Putamen (tissue), 1 donor: ENCODE measurements at regions not wholly inside any gene's neighbourhood (a gene's known extent, or its start where the extent isn't known, plus 50 kb on each side); places are given as distances from the start of the nearest gene placed in this dataset.
"Not testable (repeated sequence)": the region's sequence is repeated elsewhere in the genome, so short reads cannot be mapped to it uniquely, and the experiment has no call there.

Experiments used
- DNase-seq: peaks from one replicate; pipeline ENCODE4 v3.0.0-alpha.2; 2016; ENCODE audit warnings: low spot score

DNA sequence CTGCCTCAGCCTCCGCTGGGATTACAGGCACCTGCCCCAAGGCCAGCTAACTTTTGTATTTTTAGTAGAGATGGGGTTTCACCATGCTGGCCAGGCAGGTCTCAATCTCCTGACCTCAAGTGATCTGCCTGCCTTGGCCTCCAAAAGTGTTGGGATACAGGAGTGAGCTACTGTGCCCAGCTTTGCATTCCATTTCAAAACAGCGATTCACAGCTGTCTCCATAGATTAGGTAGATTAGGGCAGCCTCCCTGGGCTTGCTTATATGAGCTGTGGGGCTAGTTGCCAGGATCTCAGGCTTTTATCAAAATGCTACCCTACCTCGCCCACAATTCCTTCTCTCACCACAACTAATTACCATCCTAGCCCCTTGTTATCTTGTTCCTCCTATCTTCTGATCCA lies 176.4 kb upstream of the ZKSCAN2 start:
- DNase-seq, result no peak

DNA sequence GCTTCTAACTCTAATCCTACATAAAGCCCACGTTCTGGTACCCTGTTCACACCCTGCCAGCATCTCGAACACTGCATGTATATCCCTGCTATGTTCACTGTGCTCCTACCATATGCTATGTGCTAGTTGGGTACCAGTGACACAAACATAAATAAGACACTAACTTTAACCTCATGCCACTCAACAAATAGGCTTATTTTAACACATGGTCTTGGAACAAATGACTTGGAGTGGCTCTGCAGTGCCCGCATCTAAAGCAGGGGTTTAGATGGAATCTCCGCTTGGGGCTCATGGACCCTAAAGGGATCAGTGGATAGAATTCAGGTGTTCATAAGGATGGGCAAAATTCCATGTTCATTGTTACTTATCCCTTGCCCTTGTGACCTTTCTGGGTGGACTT lies 175.7 kb upstream of the ZKSCAN2 start:
- DNase-seq, result no peak

DNA sequence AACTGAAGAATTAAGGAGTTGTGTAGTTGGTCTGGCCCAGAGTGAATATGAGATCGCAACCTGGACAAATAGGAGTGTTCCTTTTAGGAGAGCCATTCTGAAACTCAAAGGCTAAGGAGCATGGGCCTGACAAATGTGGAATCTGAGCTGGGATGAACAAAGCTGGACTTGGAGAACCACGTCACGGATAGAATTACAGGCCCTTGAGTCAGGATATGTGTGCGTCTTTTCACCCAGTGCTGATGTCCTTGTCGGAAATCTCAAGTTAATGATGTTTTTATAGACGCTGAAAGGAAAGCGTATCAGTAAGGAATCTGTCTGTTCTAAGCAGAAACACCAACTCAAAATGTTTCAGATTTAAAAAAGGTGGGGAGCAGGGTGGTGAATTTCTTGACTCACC lies 173.8 kb upstream of the ZKSCAN2 start:
- no peak for DNase-seq

DNA sequence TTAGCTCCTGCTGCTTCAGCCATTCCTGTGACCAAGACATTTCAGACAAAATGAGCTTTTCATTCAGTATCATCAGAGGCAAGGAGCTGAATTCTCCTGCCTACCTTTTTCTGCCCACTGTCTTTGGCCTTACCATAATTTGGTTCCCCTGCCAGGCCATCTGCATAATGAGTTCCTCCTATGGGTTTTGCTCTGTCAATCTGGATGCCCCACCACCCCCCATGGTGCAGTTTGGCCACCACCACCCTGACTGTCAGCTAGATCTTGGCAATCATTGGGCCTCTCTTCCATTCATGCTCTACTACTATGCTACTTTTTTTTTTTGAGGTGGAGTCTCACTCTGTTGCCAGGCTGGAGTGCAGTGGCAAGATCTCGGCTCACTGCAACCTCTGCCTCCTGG lies 169.2 kb upstream of the ZKSCAN2 start:
- DNase-seq, result no peak

DNA sequence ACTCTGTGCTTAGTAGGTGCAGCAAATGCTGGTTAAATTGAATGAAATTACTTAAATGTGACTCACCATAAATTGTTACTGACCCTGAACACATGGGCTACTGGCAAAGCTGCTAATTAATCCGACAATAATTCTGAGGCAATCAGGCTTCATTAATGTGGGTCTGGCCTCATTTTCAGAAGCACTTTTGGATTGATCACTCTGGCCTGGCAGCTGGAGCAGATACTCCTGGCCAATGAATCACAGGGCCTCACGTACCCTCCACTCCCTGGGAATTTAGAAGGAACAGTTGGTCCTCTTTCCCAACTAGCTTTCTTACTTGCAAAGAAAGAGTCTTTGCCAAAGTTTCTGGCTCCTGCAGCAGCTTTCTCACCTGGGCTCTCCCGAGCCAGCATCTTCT lies 162.0 kb upstream of the ZKSCAN2 start:
- no peak for DNase-seq

DNA sequence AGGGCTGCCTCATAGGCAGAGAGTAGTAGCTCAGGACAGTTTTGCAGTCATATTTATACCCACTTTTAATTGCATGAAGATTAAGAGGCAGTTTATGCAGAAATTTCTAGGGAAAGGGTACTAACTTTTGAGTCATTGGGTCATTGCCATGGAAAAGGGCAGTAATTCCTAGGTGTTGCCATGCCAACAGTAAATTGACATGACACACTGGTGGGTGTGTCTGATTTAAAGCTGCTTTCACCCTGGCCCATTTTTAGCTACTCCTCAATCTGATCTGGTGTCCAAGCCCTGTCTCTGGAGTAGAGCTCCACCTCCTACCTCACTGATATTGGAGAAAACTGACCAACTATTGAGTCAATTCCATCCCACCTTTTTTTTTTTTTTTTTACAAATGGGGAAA lies 161.5 kb upstream of the ZKSCAN2 start:
- DNase-seq, result no peak

DNA sequence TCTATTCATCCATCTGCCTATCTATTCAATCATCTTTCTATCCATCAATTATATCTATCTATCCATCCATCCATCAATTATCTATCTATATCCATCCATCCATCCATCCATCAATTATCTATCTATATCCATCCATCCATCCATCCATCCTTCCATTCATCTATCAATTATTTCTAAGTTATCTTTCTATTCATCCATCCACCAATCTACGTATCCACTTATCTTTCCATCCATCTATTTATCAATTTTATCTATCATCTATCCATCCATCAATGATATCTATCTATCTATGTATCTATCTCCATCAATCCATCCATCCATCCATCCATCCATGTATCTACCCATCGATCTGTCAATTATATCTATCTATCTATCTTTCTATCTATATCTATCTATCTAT lies 158.4 kb upstream of the ZKSCAN2 start:
- DNase-seq, result no peak

DNA sequence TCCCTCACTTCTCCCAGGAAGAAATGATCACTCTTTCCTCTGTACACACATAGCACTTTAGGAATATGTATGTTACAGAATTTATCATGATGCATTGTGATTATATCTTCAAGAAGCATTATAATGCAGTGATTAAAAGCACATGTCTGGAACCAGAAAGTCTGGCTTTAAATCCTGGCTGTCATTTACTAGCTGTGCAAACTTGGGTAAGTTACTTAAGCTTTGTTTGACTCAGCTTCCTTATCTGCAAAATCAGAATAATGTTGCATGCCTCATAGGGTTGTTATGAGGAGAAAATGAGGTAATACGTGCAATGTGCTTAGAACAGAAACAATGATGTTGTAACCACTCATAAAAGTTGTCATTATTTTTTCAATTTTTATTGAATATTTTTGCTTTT lies 156.3 kb upstream of the ZKSCAN2 start:
- no peak for DNase-seq

DNA sequence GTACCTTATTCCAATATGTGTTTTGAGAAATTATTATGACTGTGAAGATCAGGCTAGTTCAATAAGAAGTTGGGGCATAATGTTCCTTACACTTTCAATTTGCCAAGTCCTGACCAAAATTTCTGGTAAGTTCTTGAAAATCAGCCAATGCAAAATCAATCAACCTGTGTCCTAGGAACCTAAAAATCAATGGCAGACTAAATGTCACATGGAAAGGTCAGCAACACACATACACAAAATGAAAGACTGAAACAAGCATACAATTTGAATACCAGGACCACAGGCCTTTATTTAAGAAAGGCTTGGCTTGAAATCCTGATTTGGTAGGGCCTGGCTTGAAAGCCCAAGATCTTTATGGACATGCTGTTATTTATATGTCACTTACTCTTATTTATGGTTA lies 155.5 kb upstream of the ZKSCAN2 start:
- no peak for DNase-seq

DNA sequence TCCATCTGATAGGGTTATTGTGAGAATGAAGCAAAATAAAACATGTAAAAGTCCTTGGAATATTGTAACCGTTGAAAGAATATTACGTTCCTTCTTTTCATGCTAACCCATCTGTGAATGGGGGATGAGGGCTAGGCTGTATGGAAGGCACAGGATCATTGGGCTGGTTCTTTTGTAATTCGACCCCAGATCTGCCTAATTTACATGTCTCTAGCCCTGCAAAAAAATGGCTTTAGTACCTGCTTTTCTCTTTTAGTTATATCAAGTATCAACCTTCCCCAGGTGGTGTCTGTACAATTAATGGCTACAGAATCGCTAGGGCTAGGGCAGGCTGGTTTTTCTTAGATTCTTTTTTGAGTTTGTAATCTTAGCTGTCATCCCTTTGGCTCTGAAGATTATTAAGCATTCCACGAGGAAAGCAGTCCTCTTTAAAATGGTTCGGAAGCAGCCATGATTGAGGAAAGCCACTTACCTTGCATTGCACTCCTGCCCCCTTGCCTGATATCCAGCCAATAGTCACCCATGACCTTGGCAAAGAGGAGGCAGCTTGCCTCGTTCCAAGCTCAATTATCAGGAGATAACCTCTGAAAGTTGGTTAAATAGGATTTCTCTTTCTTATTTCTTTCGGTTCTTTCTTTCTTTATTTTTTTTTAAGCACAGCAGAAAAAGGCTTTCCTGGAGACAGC lies 153.9 kb upstream of the ZKSCAN2 start:
- no peak for DNase-seq

DNA sequence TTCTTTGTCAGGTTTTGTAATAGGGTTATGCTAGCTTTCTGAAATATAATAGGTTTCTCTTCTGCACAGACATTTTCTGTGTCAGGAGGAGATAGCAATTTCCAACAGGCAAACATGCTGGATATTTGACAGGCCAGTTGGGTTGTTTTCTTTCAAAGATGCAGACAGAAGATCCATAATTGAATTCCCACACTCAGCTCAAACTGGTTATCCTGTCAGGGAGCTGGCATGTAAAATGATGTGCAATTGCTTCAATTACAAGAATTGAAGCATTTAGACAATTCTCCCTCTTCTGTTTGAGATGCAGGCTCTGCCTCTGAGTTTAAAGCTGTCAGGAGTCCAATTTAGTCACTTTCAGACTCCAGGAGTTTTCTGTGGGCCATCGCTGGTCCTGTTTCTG lies 146.2 kb upstream of the ZKSCAN2 start:
- DNase-seq, result no peak

DNA sequence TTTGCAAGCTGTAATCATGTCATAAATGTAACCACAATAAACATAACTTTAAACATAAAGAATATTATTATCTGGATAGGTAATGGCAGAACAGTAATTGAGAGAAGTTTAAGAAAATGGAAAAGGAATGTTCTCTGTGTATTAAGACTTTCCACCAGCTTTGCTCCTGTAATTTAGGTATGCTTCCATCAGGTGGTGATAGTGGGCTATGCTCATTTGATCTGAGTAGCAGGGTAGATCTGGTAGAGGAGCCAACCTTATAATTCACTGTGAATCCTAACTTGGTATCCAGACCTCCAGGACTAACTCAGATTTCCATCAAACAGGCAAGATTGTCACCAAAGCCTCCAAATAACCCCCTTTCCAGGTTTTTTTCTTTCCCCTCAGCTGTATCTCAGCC lies 137.9 kb upstream of the ZKSCAN2 start:
- no peak for DNase-seq

DNA sequence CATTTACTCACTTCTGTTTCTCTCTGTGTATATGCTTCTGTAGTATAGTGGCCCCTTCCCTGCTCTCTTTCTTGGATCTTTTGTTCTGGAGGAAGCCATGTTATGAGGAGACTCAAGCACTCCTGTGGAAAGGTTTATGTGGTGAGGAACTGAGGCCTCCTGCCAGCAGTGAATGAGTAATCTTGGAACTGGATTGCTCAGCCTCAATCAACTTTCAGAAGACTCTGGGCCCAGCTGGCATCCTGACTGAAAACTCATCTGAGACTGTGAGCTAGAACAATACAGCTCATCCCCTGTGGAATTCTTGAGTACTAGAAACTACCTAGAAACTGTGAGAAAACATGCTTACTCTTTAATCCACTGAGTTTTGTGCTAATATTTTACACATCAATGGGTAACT lies 133.1 kb upstream of the ZKSCAN2 start:
- DNase-seq, result no peak

DNA sequence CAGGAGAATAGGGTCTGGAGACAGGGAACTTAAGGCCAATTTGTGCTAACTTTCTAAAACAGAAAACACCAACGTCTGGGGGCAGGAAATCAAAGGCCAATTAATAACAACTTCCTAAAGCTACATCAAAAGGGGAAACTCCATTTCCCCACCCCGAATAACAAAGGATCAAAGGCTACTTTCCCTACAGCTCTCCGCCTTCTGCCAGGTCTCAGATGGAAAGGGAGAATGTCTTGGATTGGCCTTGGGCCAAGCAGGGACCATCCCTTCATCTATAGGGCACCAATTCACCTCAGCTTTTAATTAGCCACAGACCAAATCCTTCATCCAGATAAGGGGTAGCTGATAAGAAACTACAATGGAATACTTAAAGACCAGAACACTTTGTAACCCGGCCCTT lies 116.9 kb upstream of the ZKSCAN2 start:
- no peak for DNase-seq

DNA sequence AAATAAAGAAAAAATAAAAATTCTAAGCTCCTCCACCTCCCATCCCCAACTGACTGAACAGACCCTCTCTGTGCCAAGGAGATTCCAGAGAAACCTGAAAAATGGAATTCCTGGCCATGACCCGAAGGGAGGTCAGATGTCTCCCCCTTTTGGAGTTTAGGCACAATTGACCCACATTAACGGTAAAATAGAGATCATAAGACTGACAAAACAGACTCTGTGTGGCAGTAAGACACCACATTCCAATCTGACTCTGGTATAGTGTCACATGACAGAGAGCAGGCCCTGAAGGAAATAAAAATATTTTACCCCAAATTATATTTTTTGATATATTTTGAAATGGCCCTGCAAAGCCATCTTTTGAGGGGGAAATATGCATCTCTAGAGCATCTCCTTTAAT lies 115.1 kb upstream of the ZKSCAN2 start:
- DNase-seq, result no peak

DNA sequence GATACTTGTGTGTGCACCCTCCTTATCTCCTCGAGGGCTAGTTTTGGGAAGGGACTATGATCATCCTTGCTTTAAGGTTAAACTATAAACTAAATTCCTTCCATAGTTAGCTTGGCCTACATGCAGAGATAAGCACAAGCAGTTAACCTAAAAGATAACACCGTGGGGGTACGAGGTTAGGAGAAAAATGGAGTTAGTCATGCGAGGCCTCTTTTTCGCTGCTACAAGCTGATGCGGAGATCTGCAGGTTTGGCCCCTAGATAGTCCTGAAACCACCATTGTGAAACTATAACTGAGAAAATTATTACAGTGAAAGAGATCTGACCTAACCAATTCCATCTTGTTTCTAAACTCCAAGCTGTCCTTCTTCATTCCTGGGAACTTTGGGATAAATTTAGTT lies 113.7 kb upstream of the ZKSCAN2 start:
- DNase-seq, result no peak

DNA sequence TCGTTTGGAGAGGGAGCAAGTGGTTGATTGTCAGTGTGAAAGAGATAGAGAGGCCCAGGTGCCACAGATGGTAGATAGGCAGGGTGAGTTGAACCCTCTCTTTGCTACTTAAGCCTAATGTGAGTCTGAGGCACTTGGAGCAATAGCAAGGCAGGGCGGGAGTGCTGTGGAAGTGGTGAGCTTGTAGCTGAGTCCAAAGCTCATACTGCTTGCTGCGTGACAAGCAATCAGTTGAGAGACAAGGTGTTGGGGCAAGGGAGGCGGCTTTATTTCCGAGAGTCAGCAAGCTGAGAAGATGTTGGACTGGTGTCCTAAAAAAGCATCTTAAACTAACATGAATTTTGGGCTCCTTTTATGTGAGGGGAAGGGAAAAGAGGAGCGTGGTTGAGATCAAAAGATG lies 112.9 kb upstream of the ZKSCAN2 start:
- DNase-seq, result no peak

DNA sequence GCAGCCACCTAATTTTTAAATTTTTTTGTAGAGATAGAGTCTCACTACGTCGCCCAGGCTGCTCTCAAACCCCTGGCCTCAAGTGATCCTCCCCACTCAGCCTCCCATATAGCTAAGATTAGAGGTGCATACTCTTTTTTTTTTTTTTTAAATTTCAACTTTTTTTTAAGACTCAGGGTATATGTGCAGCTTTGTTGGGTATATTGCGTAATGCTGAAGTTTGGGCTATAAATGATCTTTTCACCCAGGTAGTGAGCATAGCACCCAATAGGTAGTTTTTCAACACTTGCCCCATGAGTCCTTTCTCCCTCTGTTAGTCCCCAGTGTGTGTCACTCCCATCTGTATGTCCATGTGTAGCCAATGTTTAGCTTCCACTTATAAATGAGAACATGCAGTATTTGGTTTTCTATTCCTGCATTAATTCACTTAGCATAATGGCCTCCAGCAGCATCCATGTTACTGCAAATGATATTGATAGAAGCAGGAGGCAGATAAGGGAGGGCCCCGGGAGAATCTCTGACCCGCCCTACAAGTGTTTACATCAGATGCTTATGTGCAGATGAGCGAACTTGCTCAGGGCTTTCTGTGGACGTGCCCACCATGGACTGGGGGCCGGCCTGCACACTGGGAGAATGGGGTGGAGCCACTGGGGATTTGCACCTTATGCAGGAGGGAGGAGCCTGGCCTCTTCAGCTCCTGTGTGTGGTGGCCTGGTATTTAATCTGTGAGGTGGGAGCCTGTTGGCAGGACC lies 110.3 kb upstream of the ZKSCAN2 start:
- DNase-seq, result no peak

DNA sequence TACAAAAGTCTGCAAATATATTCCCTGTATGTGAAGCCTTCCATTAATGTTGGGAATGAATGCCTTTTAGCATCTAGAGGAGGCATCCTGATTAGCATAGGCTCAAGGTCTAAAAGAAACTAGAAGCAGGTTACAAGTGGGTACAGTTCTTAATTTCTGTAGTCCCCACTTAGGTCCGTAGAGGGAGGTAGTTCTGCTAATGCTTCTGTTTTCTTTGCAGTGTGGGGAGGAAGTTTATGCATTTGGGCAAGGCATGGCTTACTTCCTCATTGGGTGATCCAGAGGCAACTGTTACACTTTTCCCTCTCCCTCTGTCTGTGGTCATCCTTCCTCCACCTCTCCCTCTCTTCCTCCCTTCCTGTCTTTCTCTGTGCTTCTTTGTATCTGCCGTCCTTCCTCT lies 108.4 kb upstream of the ZKSCAN2 start:
- no peak for DNase-seq

DNA sequence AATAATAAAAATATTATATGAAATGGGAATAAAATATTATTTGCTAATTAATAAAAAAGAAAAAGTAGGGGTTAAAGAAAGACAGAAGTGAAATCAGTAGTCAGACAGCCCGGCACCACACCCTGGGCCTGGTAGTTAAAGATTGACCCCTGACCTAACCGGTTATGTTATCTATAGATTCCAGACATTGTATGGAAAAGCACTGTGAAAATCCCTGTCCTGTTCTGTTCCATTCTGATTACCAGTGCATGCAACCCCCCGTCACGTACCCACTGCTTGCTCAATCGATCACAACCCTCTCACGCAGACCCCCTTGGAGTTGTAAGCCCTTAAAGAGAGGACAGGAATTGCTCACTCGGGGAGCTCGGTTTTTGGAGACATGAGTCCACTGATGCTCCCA lies 101.9 kb upstream of the ZKSCAN2 start:
- DNase-seq, result not testable (repeated sequence)

DNA sequence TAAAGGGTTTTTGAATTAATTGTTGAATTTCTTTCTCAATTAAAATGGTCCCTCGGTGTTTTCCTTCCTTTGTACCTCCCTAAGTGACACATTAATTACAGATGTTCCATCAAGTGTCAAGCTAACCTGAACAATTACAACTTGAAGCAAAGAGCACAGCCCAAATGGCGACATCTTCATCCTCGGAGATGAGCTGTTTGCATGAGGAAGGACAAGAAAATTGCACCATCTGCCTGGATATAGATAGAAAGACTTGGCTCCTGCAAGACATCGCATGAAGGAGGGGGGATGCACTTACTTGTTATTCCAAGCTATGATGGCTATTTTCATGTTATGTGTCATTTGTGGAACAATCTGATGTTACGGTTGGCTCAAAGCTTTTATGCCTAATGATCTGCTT lies 86.4 kb upstream of the ZKSCAN2 start:
- no peak for DNase-seq

DNA sequence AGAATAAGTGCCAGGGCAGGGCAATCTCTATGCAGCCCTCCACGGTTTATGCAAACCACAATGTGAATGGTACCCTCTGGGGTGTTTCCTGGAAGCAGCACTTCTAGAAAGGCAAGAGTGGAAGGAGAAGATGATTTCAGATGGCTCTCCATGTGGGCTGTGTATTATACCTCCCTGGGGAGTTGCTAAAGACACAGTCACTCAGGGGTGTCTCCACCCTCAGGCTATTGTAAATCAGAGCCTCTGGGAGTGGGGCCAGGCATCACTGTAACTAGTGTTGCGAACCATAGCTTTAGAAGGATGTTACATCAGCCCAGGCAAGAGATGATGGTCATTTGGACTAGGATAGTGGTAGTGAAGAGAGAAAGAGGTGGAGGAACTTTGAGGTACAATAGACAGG lies 83.3 kb upstream of the ZKSCAN2 start:
- no peak for DNase-seq

DNA sequence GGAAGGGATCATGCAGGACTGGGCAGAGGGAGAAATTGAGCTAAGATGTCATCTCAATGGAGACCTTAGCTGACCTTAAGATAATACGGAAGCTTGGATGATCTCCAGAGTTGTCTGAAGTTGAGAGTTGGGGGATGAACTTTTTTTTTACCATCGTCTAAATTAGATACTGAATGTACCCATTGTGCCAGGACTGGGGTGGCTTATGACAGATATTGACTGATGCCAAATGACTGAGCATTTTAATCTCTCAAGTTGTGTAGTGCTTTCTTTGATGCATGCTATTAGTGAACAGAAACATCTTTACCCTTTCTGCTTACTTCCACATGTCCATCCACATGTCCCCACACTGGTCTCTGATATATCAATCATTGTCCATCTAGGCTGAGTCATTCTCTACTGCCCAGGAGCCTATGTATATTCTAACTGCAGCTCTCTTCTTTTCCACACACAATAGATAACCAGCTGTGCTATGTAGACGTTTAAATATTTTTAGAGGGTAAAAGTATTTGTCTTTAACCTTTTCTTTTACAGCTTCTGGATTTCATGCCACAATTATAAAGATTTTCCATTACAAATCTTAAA lies 60.2 kb upstream of the ZKSCAN2 start:
- DNase-seq, result no peak

DNA sequence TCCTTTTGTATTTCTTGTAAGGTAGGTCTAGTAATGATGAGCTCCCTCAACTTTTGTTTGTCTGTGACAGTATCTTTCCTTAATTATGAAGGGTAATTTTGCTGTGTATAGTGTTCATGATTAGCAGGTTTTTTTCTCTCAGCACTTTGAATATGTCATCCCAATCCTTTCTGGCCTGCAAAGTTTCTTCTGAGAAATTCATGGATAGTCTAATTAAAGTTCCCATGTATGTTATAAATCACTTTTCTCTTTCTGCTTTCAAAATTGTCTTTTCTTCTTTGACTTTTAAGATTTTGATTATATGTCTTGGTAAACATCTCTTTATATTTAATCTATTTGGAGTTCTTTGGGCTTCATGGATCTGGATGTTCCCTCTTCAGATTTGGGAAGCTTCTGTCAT lies 54.3 kb upstream of the ZKSCAN2 start:
- no peak for DNase-seq
